GM06990 (cell line): ENCODE measurements at regions not wholly inside any gene's neighbourhood (a gene's known extent, or its start where the extent isn't known, plus 50 kb on each side); places are given as distances from the start of the nearest gene placed in this dataset.

Experiments
- DNase-seq: peaks from one replicate; pipeline ENCODE4 v3.0.0-alpha.2; 2011; ENCODE audit not compliant: insufficient read length; ENCODE audit errors: extremely low read depth
- H3K27me3 ChIP-seq: replicated peaks from 2 replicates; pipeline ENCODE4 v1.6.0; 2011; ENCODE audit warnings: low read length; ENCODE audit not compliant: control insufficient read depth, insufficient read depth
- H3K36me3 ChIP-seq: 2 replicates; pipeline ENCODE4 v1.5.1; 2011; ENCODE audit warnings: low read length; ENCODE audit not compliant: control insufficient read depth, insufficient read depth
- H3K4me3 ChIP-seq: replicated peaks from 2 replicates; pipeline ENCODE4 v1.5.1; 2011; ENCODE audit warnings: low read depth, mild to moderate bottlenecking, control low read depth, low read length
- CTCF ChIP-seq: IDR thresholded peaks from 2 replicates; pipeline ENCODE4 v1.5.1; 2011; ENCODE audit warnings: low read length, control low read depth, mild to moderate bottlenecking, inconsistent platforms; ENCODE audit not compliant: insufficient read depth, poor library complexity, severe bottlenecking

GRCh38 chr11:91382946-91383345 lies 841.7 kb upstream of the FAT3 start:
- H3K27me3 ChIP-seq = no peaks in the 10 kb centered on the region
- no peak overlapping the region for H3K4me3 ChIP-seq
- TF ChIP-seq CTCF = no peak
- no peaks in the 10 kb centered on the region for H3K36me3 ChIP-seq
- DNase-seq = no peak

GRCh38 chr11:91374794-91375193 lies 849.8 kb upstream of the FAT3 start:
- Histone ChIP-seq H3K36me3 (no peaks in the 10 kb centered on the region), H3K27me3 (no peaks in the 10 kb centered on the region), H3K4me3 (no peak overlapping the region)
- no peak for TF ChIP-seq CTCF
- DNase-seq = no peak

GRCh38 chr11:91373497-91373896 lies 851.1 kb upstream of the FAT3 start:
- no peak for DNase-seq
- Histone ChIP-seq H3K27me3 (no peaks in the 10 kb centered on the region), H3K36me3 (no peaks in the 10 kb centered on the region), H3K4me3 (no peak overlapping the region)
- TF ChIP-seq CTCF = no peak

- Histone ChIP-seq H3K4me3 (no peak overlapping the region), H3K27me3 (no peaks in the 10 kb centered on the region), H3K36me3 (no peaks in the 10 kb centered on the region)
- DNase-seq = no peak
- TF ChIP-seq CTCF = no peak
Observed at GRCh38 chr11:91366816-91367215, 857.8 kb upstream of the FAT3 start.

GRCh38 chr11:91365986-91366585 lies 858.5 kb upstream of the FAT3 start:
- H3K36me3 ChIP-seq = no peaks in the 10 kb centered on the region
- H3K4me3 ChIP-seq = no peak overlapping the region
- TF ChIP-seq CTCF = no peak
- DNase-seq = no peak
- H3K27me3 ChIP-seq = no peaks in the 10 kb centered on the region

GRCh38 chr11:91350931-91351330 lies 873.7 kb upstream of the FAT3 start:
- H3K36me3 ChIP-seq = no peaks in the 10 kb centered on the region
- H3K4me3 ChIP-seq = no peak overlapping the region

More at GRCh38 chr11:91350931-91351330, 873.7 kb upstream of the FAT3 start:
- H3K27me3 ChIP-seq = no peaks in the 10 kb centered on the region
- DNase-seq = no peak
- no peak for TF ChIP-seq CTCF
